IMR-90 (cell line): ENCODE measurements at regions not wholly inside any gene's neighbourhood (a gene's known extent, or its start where the extent isn't known, plus 50 kb on each side); places are given as distances from the start of the nearest gene placed in this dataset.

ENCODE experiments used
- ATAC-seq: fragments of 200-7000 bp; cut with Tn5 transposase; 2 replicates; pipeline ENCODE4 v1.9.1; 2020; ENCODE audit warnings: low read depth, mild to moderate bottlenecking, moderate library complexity
- BruUV-seq: library from RNA; stranded (reverse); fragments of 400-500 nt; replicated peaks from 2 replicates; lab custom pipeline; 2021; lab: Mats Ljungman, UMichigan
- CTCF ChIA-PET: fragments of 300-600 bp; formaldehyde crosslinking; extraction: SDS; loops from one replicate; lab custom pipeline; 2021; ENCODE audit warnings: antibody characterized with exemption; lab: Yijun Ruan, JAX
- POLR2A ChIA-PET: fragments of 300-600 bp; sonication (Branson Sonifier 250); formaldehyde crosslinking; loops from one replicate; lab custom pipeline; 2022; ENCODE audit warnings: antibody characterized with exemption; ENCODE audit not compliant: unreplicated experiment; lab: Charles Lee
- DNase-seq: peaks from one replicate; pipeline ENCODE4 v3.0.0; 2013
- H2AFZ ChIP-seq: replicated peaks from 2 replicates; pipeline ENCODE3; 2013; ENCODE audit warnings: low read length, mild to moderate bottlenecking; ENCODE audit not compliant: poor library complexity
- H2AK5ac ChIP-seq: 2 replicates; pipeline ENCODE4 v1.6.1; 2013; ENCODE audit warnings: low read depth, low read length, inconsistent platforms
- H2AK9ac ChIP-seq: replicated peaks from 2 replicates; pipeline ENCODE3; 2013; ENCODE audit warnings: mild to moderate bottlenecking, low read depth, low read length, moderate library complexity; ENCODE audit not compliant: poor library complexity
- H2BK120ac ChIP-seq: 2 replicates; pipeline ENCODE4 v1.6.1; 2013; ENCODE audit warnings: low read depth, low read length, inconsistent platforms
- H2BK15ac ChIP-seq: 3 replicates; pipeline ENCODE4 v1.6.1; 2013; ENCODE audit warnings: low read depth, low read length, inconsistent platforms
- H2BK20ac ChIP-seq: 2 replicates; pipeline ENCODE4 v1.6.1; 2013; ENCODE audit warnings: low read depth, mild to moderate bottlenecking, inconsistent platforms, low read length, moderate library complexity
- H2BK5ac ChIP-seq: 2 replicates; pipeline ENCODE4 v1.6.1; 2013; ENCODE audit warnings: mild to moderate bottlenecking, low read depth, low read length, inconsistent platforms; ENCODE audit not compliant: poor library complexity, severe bottlenecking
- H3K14ac ChIP-seq: replicated peaks from 2 replicates; pipeline ENCODE4 v1.6.1; 2013; ENCODE audit warnings: low read depth, low read length, inconsistent platforms
- H3K18ac ChIP-seq: 2 replicates; pipeline ENCODE4 v1.6.1; 2013; ENCODE audit warnings: low read depth, low read length, control low read depth
- H3K23ac ChIP-seq: 2 replicates; pipeline ENCODE4 v1.6.1; 2013; ENCODE audit warnings: low read depth, low read length, inconsistent platforms
- H3K27ac ChIP-seq: 2 replicates; pipeline ENCODE4 v1.5.1; 2013; ENCODE audit warnings: mild to moderate bottlenecking, control low read depth, low read length; ENCODE audit not compliant: insufficient read depth
- H3K27me3 ChIP-seq: 2 replicates; pipeline ENCODE4 v1.6.1; 2013; ENCODE audit warnings: low read length; ENCODE audit not compliant: control insufficient read depth, insufficient read depth
- H3K36me3 ChIP-seq: 2 replicates; pipeline ENCODE4 v1.6.1; 2013; ENCODE audit warnings: low read length, mixed read lengths; ENCODE audit not compliant: control insufficient read depth, insufficient read depth
- H3K4ac ChIP-seq: 2 replicates; pipeline ENCODE4 v1.6.1; 2013; ENCODE audit warnings: low read depth, low read length, inconsistent platforms
- H3K4me1 ChIP-seq: 2 replicates; pipeline ENCODE4 v1.6.1; 2013; ENCODE audit warnings: low read length, mixed read lengths; ENCODE audit not compliant: control insufficient read depth, insufficient read depth
- H3K4me2 ChIP-seq: 2 replicates; pipeline ENCODE4 v1.6.1; 2013; ENCODE audit warnings: low read depth, mild to moderate bottlenecking, control low read depth, low read length, moderate library complexity
- H3K4me3 ChIP-seq: 2 replicates; pipeline ENCODE4 v1.5.1; 2013; ENCODE audit warnings: low read depth, mild to moderate bottlenecking, control low read depth, low read length, moderate library complexity; ENCODE audit not compliant: insufficient read depth
- H3K56ac ChIP-seq: 2 replicates; pipeline ENCODE4 v1.6.1; 2013; ENCODE audit warnings: low read length, inconsistent platforms; ENCODE audit not compliant: insufficient read depth; ENCODE audit errors: extremely low read depth
- H3K79me1 ChIP-seq, 2 experiments: 2 replicates each; pipeline ENCODE4 v1.6.1; 2013; ENCODE audit warnings: low read length in 2 of 2, inconsistent platforms in 1 of 2, low read depth in 1 of 2
- H3K9ac ChIP-seq: 2 replicates; pipeline ENCODE4 v1.6.1; 2013; ENCODE audit warnings: low read depth, low read length, control low read depth
- H3K9me1 ChIP-seq: 2 replicates; pipeline ENCODE4 v1.6.1; 2013; ENCODE audit warnings: low read length, inconsistent platforms; ENCODE audit not compliant: insufficient read depth
- H3K9me3 ChIP-seq: 2 replicates; pipeline ENCODE4 v1.6.1; 2013; ENCODE audit warnings: low read length; ENCODE audit not compliant: control insufficient read depth, insufficient read depth
- H4K20me1 ChIP-seq: 2 replicates; pipeline ENCODE4 v1.6.1; 2013; ENCODE audit warnings: low read length, inconsistent platforms; ENCODE audit not compliant: insufficient read depth
- H4K5ac ChIP-seq: 2 replicates; pipeline ENCODE4 v1.6.1; 2013; ENCODE audit warnings: mild to moderate bottlenecking, low read depth, low read length, control low read depth
- H4K8ac ChIP-seq, 2 experiments: 2 replicates each; pipeline ENCODE4 v1.6.1; 2013; ENCODE audit warnings: low read depth in 2 of 2, low read length in 2 of 2, control low read depth in 1 of 2, inconsistent platforms in 1 of 2
- H4K91ac ChIP-seq: 2 replicates; pipeline ENCODE4 v1.6.1; 2013; ENCODE audit warnings: low read depth, low read length, inconsistent platforms; ENCODE audit not compliant: insufficient read depth
- BHLHE40 ChIP-seq: fragments of 150-350 bp; IDR thresholded peaks from 2 replicates; pipeline ENCODE4 v1.6.1; 2016; ENCODE audit warnings: mild to moderate bottlenecking, low read depth, low read length
- CEBPB ChIP-seq: IDR thresholded peaks from 2 replicates; pipeline ENCODE4 v1.6.1; 2012; ENCODE audit warnings: low read depth, low read length, improper control_type of control experiment
- CHD1 ChIP-seq: IDR thresholded peaks from 2 replicates; pipeline ENCODE4 v1.6.1; 2012; ENCODE audit warnings: low read depth, low read length, improper control_type of control experiment
- FOS ChIP-seq: fragments of 150-350 bp; IDR thresholded peaks from 2 replicates; pipeline ENCODE4 v1.6.1; 2016; ENCODE audit warnings: low read depth, low read length
- MAFK ChIP-seq: IDR thresholded peaks from 2 replicates; pipeline ENCODE4 v1.6.1; 2012; ENCODE audit warnings: low read depth, low read length, improper control_type of control experiment
- MAZ ChIP-seq: IDR thresholded peaks from 2 replicates; pipeline ENCODE4 v1.6.1; 2012; ENCODE audit warnings: low read depth, mild to moderate bottlenecking, low read length, improper control_type of control experiment, moderate library complexity, borderline replicate concordance
- MXI1 ChIP-seq: IDR thresholded peaks from 2 replicates; pipeline ENCODE4 v1.6.1; 2012; ENCODE audit warnings: low read depth, mild to moderate bottlenecking, low read length, moderate library complexity, borderline replicate concordance
- NFE2L2 ChIP-seq: fragments of 150-350 bp; IDR thresholded peaks from 2 replicates; pipeline ENCODE4 v1.6.1; 2016; ENCODE audit warnings: low read depth, mild to moderate bottlenecking, low read length
- POLR2A ChIP-seq: IDR thresholded peaks from 2 replicates; pipeline ENCODE4 v1.6.1; 2012; ENCODE audit warnings: mild to moderate bottlenecking, low read depth, low read length
- RAD21 ChIP-seq: IDR thresholded peaks from 2 replicates; pipeline ENCODE4 v1.6.1; 2012; ENCODE audit warnings: low read length, improper control_type of control experiment
- RCOR1 ChIP-seq: IDR thresholded peaks from 2 replicates; pipeline ENCODE4 v1.6.1; 2012; ENCODE audit warnings: mild to moderate bottlenecking, low read length, improper control_type of control experiment; ENCODE audit not compliant: insufficient replicate concordance
- RFX5 ChIP-seq: IDR thresholded peaks from 2 replicates; pipeline ENCODE4 v1.8.0; 2012; ENCODE audit warnings: low read depth, mild to moderate bottlenecking, low read length, moderate library complexity
- SMC3 ChIP-seq: fragments of 150-350 bp; IDR thresholded peaks from 2 replicates; pipeline ENCODE4 v1.6.1; 2016; ENCODE audit warnings: low read depth, mild to moderate bottlenecking, antibody characterized with exemption, low read length, moderate library complexity
- WGBS, 2 experiments: methylation state at CpG; one replicate each; pipeline versions ENCODE4 v1.1.5 to v1.1.7; 2013; ENCODE audit warnings: missing lambda C conversion rate in 2 of 2; ENCODE audit not compliant: insufficient read length in 1 of 2; ENCODE audit errors: extremely low coverage in 2 of 2; 5-methylcytosine and 5-hydroxymethylcytosine counted together
- dilution Hi-C: fragments of 300-500 bp; cut with HindIII; formaldehyde crosslinking; loops from one replicate; pipeline ENCODE4 v1.14.3; 2018; ENCODE audit warnings: low sequenced_read_pairs; ENCODE audit not compliant: unreplicated experiment
- in situ Hi-C: fragments of 300-500 bp; cut with MboI; formaldehyde crosslinking; loops from 3 replicates; pipeline ENCODE4 v1.14.3; 2019; ENCODE audit warnings: low sequenced_read_pairs, inconsistent platforms, mixed read lengths
- intact Hi-C: fragments of 100-400 bp; cut with micrococcal nuclease; formaldehyde crosslinking; loops from 2 replicates; pipeline ENCODE4 v1.10.0; 2022
- TF ChIP-seq, protein P1 (sequence below): conservative IDR thresholded peaks from 2 replicates; pipeline ENCODE4 v1.5.1; 2012; ENCODE audit warnings: mild to moderate bottlenecking, low read depth, low read length, improper control_type of control experiment
- TF ChIP-seq, protein P2 (sequence below): fragments of 150-350 bp; IDR thresholded peaks from 2 replicates; pipeline ENCODE4 v1.6.1; 2017; ENCODE audit warnings: mild to moderate bottlenecking, antibody characterized with exemption, low read length, low read depth
- TF ChIP-seq, protein P3 (sequence below): fragments of 150-350 bp; IDR thresholded peaks from 2 replicates; pipeline ENCODE4 v1.6.1; 2016; ENCODE audit warnings: low read depth, mild to moderate bottlenecking, low read length, moderate library complexity, borderline replicate concordance

DNA sequence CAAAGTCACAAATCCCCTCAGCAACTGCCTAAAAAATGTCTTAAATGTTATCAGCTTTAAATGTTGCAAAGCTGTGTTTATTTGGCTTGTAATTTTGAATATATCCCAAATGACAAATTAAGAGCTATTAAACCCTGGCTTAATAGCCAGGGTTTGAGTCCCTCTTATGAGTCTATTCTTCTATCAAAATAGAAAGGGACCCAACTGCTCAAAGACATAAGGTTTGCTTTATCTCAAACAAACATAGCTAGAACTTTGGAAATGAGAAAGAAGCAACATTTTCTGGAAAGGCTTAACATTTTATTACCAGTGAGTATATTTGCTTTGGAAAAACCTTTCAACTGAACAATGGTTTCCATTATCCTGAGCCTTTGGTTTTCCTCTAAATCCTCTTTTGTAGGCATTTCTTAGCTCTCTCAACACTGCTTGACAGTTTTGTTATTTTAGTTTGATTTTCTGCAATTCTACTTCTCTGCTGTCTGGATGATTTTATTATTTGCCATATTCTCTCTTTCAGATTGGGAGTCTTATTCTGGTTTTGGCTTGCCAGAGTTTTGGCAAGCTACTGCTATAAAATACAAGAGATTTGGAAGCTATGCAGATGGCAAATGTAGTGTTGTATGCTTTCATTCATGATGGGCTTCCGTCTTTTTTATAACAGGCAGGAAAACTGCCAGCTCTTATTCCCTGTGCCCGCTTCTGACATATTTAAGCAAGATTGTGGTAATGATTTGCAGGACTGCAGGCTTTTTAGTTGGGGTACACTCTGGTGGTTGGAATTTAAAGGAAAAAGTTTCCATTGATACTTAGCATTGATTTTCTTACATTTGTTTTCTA is 734.9 kb downstream of the DTWD2 start:
- no peak overlapping the region for H2AK9ac ChIP-seq
- H3K56ac ChIP-seq, result no peak overlapping the region
- no peaks in the 10 kb centered on the region for H4K20me1 ChIP-seq
- intact Hi-C loops (no loop called here), in situ Hi-C loops (no loop called here), dilution Hi-C loops (no loop called here)
- ChIA-PET POLR2A (no interaction called here), CTCF (interaction anchor here (0.6 kb wide), 1 partner anchor 334 kb away, joined by 3 read pairs; no protein-coding TSS in a partner anchor)
- H4K5ac ChIP-seq, result no peak overlapping the region
- H3K27me3 ChIP-seq, result no peaks in the 10 kb centered on the region
- no peaks in the 10 kb centered on the region for H3K36me3 ChIP-seq
- no peak overlapping the region for H2BK15ac ChIP-seq
- no peak overlapping the region for H3K9ac ChIP-seq
- H2BK120ac ChIP-seq, result no peak overlapping the region
- H3K79me1 ChIP-seq, result no peaks in the 10 kb centered on the region
- no peak for DNase-seq
- no peak overlapping the region for H3K27ac ChIP-seq
- WGBS, 2 experiments, result no CpG with 5 or more reads among the region's 2 CpGs
- H3K4me1 ChIP-seq, result no peaks in the 10 kb centered on the region
- no peak overlapping the region for H3K4ac ChIP-seq
- H2BK20ac ChIP-seq, result no peak overlapping the region
- H4K91ac ChIP-seq, result no peak overlapping the region
- no peak overlapping the region for H3K18ac ChIP-seq
- H3K4me2 ChIP-seq, result no peak overlapping the region
- H2AK5ac ChIP-seq, result no peak overlapping the region
- TF ChIP-seq MAZ (no peak), MAFK (no peak), FOS (no peak), RFX5 (no peak), RCOR1 (no peak), CHD1 (no peak), POLR2A (no peak), SMC3 (no peak), CEBPB (no peak), MXI1 (no peak), NFE2L2 (no peak), RAD21 (no peak), BHLHE40 (no peak)
- TF ChIP-seq, protein P1, sequence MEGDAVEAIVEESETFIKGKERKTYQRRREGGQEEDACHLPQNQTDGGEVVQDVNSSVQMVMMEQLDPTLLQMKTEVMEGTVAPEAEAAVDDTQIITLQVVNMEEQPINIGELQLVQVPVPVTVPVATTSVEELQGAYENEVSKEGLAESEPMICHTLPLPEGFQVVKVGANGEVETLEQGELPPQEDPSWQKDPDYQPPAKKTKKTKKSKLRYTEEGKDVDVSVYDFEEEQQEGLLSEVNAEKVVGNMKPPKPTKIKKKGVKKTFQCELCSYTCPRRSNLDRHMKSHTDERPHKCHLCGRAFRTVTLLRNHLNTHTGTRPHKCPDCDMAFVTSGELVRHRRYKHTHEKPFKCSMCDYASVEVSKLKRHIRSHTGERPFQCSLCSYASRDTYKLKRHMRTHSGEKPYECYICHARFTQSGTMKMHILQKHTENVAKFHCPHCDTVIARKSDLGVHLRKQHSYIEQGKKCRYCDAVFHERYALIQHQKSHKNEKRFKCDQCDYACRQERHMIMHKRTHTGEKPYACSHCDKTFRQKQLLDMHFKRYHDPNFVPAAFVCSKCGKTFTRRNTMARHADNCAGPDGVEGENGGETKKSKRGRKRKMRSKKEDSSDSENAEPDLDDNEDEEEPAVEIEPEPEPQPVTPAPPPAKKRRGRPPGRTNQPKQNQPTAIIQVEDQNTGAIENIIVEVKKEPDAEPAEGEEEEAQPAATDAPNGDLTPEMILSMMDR, result no peak
- TF ChIP-seq, protein P2, sequence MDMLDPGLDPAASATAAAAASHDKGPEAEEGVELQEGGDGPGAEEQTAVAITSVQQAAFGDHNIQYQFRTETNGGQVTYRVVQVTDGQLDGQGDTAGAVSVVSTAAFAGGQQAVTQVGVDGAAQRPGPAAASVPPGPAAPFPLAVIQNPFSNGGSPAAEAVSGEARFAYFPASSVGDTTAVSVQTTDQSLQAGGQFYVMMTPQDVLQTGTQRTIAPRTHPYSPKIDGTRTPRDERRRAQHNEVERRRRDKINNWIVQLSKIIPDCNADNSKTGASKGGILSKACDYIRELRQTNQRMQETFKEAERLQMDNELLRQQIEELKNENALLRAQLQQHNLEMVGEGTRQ, result no peak
- TF ChIP-seq, protein P3, sequence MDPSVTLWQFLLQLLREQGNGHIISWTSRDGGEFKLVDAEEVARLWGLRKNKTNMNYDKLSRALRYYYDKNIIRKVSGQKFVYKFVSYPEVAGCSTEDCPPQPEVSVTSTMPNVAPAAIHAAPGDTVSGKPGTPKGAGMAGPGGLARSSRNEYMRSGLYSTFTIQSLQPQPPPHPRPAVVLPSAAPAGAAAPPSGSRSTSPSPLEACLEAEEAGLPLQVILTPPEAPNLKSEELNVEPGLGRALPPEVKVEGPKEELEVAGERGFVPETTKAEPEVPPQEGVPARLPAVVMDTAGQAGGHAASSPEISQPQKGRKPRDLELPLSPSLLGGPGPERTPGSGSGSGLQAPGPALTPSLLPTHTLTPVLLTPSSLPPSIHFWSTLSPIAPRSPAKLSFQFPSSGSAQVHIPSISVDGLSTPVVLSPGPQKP, result no peak
- no peak for ATAC-seq
- no peak overlapping the region for H3K4me3 ChIP-seq
- H4K8ac ChIP-seq, result no peak overlapping the region
- BruUV-seq, result no TSS peak
- H2BK5ac ChIP-seq, result no peak overlapping the region
- H2AFZ ChIP-seq, result no peak overlapping the region
- no peak overlapping the region for H3K14ac ChIP-seq
- no peaks in the 10 kb centered on the region for H3K9me1 ChIP-seq
- no peak overlapping the region for H3K23ac ChIP-seq
- H3K9me3 ChIP-seq, result no peaks in the 10 kb centered on the region; the same call in 1 of the 2 replicates
